Dedifferentiated amniotic fluid mesenchymal stem cell (primary cell): ENCODE measurements at regions not wholly inside any gene's neighbourhood (a gene's known extent, or its start where the extent isn't known, plus 50 kb on each side); places are given as distances from the start of the nearest gene placed in this dataset.
A peak's percentile ranks its signal among the peaks of the same experiment; 100 is the strongest.
"Not testable (repeated sequence)": the region's sequence is repeated elsewhere in the genome, so short reads cannot be mapped to it uniquely, and the experiment has no call there.

ENCODE experiments used
- DNase-seq: peaks from one replicate; pipeline ENCODE4 v3.0.0-alpha.2; 2016; ENCODE audit errors: extremely low spot score

DNA sequence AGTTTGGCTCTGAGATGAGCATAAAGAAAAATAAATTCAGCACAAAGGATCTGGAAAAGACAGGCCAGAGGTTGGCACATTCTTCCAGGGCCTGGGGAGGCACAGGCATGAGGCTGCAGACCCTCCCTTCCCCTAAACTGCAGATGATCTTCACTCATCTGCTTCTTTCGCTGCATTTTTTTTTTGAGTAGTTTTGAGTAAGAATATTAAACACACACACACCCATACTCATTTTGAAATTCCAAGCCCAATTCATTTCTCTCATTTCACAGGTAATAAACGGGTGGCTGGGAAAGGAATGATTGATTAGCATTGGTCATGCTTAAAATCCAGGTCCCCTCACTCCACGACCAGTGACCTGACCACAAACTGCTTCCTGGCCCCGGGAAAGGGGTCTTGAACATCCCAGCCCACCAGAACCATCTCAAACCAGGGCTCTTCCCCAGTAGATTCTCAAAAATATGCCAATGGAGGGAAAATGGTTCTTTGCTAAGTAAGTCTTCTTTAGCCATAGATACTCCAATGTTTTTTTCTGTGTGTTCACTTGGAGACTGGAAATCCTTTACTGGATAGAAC, 219.6 kb downstream of the ANAPC1 start:
- DNase-seq: no peak

- DNase-seq: no peak
Observed at GRCh38 chr2:111665011-111665410, 219.0 kb downstream of the ANAPC1 start.

DNA sequence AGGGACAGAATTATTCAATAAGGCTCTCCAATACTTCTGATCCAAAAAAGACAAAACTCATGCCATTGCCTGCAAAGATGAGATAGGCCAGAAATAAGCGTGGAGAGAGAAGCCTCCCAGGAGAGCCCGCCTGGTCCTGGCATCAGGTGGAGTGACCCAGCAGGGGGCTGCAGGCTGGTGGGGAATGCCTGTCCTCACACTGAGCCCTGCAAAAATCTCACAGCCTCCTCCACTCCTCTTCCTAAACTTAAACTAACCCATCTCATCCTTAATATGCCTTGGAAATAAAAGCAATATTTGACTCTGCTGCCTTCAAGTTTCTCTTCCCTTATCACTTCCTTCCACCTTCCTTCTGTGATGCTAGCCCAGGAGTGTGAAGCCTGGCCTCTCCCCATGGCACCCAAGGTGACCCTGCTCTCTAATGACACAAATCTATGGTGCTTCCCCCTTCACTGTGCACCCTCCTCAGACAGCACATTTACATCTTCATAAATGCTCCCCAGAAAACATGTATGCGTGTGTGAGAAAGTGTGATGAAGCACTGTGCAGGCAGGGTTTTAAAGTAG, 218.4 kb downstream of the ANAPC1 start:
- no peak for DNase-seq

- DNase-seq: no peak
Observed at GRCh38 chr2:111666160-111666559, 217.8 kb downstream of the ANAPC1 start.

DNA sequence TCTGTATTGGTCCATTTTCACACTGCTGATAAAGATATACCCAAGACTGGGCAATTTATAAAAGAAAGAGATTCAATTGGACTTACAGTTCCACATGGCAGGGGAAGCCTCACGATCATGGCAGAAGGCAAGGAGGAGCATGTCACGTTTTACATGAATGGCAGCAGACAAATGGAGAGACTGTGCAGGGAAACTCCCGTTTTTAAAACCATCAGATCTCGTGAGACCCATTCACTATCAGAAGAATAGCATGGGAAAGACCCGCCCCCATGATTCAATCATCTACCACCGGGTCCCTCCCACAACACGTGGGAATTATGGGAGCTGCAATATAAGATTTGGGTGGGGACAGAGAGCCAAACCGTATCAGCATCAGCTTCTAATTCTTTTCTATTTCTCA, 217.0 kb downstream of the ANAPC1 start:
- no peak for DNase-seq

DNA sequence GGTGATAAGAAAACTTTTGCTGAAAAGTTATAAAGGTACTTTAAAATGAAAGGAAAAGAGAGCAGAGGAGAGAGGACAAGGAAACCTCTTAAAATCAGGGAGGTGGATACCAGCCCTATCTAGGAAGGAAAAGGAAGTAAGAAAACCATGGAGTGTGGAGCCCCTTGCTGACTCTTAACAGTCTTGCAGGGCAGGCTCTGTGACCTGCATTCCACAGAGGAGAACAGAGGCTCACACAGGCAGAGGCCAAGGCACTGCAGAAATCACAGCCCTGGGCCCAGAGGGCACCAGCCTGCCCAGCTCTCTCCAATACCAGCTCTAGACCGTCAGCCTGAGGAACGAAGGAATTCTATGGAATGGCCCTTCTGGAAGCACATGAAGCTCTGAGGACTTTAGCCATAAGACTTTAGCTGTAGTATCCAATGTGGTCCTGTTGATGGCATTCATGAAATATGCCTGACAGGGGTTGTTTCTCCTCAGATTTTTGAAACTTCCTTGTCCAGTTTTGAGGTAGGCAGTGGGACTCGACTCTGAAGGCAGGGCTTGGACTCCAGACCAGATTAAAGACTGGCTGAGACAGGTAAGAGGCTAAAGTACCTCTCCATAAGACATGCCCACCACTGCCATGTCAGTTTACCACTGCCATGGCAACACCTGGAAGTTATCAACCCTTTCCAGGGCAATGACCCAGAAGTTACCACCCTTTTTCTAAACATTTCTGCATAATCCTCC, 216.3 kb downstream of the ANAPC1 start:
- peak; percentile 64 for DNase-seq

DNA sequence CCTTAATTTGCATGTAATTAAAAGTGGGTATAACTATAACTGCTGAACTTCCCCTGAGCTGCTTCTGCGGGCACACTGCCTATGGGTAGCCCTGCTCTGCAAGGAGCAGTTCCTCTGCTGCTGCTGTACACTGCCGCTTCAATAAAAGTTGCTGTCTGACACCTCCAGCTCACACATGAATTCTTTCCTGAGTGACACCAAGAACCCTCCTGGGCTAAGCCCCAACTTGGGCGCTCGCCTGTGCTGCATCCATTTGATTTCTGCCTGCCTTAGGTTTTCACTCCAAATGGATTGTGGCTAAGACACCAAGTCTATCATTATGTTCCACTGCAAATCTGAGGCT, 215.7 kb downstream of the ANAPC1 start:
- DNase-seq: no peak

- DNase-seq: no peak
Observed at GRCh38 chr2:111668741-111669140, 215.3 kb downstream of the ANAPC1 start.

- no peak for DNase-seq
Observed at GRCh38 chr2:111669928-111670695, 213.9 kb downstream of the ANAPC1 start.

GRCh38 chr2:111670776-111671175, 213.2 kb downstream of the ANAPC1 start:
- DNase-seq: no peak

- no peak for DNase-seq
Observed at GRCh38 chr2:111671426-111672150, 212.4 kb downstream of the ANAPC1 start.

GRCh38 chr2:111672641-111673040, 211.4 kb downstream of the ANAPC1 start:
- DNase-seq: not testable (repeated sequence)

DNA sequence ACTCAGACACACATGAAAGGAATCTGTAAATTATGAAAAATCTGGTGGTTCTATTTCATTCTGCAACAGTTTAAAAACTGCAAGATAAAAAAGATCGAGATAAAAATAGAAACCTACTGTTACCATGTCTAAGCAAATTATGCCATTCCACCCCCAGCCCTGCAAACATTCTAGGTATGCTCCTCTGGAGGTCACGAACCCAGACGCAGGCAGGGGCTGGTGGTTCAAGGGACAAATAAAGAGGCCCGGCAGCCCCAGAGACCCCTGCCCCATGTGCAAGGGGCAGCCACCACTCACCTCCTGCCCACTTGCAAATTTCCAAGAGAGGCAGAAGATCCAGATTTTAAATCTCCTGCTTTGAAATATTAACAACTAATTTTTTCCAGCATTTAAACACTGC, 210.5 kb downstream of the ANAPC1 start:
- no peak for DNase-seq

DNA sequence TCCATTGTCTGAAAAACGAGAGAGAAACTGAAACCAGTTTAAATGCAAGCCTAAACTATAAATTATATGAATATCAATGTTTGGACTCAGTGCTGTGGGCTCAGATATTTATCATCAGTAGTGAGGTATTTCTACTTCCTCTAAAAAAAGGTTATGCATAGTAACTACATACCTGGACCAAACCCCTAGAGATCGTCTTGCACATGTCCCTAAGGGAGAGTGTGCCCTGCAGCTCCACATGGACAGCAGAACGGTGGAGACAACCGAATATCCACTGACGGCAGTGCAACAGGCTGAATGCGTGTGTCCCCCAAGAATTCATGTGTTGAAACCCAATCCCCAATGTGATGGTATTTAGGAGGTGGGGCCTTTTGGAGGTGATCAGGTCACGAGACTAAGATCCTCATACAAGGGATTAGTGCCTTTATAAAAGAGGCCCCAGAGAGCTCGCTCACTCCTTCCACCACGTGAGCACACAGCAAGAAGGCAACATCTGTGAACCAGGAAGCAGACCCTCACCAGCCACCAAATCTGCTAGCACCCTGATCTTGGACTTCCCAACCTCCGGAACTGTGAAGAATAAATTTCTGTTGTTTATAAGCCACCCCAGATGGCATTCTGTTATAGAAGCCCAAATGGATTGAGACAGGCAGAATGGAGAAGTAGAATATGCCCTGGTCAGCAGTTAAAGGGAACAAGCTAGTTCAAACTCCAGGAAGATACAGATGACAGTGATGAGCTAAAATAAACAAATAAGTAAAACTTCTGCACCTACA, 208.4 kb downstream of the ANAPC1 start:
- DNase-seq: no peak

DNA sequence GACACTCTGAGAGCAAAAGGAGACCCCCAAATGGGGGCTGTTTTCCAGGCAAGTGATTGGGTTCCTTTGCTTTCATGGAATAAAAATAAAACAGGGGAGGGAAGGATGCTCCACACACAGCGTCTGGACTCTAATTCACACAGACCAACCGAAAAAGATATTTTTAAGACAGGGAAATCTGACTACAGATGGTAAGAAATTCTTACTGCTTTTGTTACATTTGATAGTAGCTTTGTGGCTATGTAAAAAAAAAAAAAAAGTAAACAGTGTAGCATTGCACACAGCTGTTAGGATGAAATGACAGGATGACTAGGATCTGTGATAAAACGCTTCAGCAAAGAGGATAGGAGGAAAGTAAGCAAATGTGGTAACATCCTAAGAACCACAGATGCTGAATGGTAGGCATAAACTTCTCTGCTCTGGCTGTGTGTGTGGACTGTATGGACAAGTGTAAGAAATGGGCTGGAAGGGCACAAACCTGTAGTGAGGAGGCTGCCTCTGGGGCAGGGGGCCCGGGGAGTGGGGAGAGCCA, 207.6 kb downstream of the ANAPC1 start:
- DNase-seq: no peak

- no peak for DNase-seq
Observed at GRCh38 chr2:111678161-111678560, 205.8 kb downstream of the ANAPC1 start.

GRCh38 chr2:111678651-111679050, 205.3 kb downstream of the ANAPC1 start:
- no peak for DNase-seq

GRCh38 chr2:111679202-111679601, 204.8 kb downstream of the ANAPC1 start:
- no peak for DNase-seq

- DNase-seq: no peak
Observed at GRCh38 chr2:111684611-111685010, 199.4 kb downstream of the ANAPC1 start.

- DNase-seq: no peak
Observed at GRCh38 chr2:111685342-111685741, 198.7 kb downstream of the ANAPC1 start.

- no peak for DNase-seq
Observed at GRCh38 chr2:111686994-111687393, 197.0 kb downstream of the ANAPC1 start.
